OCI-LY7 (cell line): ENCODE measurements at regions not wholly inside any gene's neighbourhood (a gene's known extent, or its start where the extent isn't known, plus 50 kb on each side); places are given as distances from the start of the nearest gene placed in this dataset.

ENCODE experiments used
- BruUV-seq: library from RNA; stranded (reverse); fragments of 400-500 nt; replicated peaks from 2 replicates; lab custom pipeline; 2021; lab: Mats Ljungman, UMichigan
- CTCF ChIA-PET: fragments of 300-600 bp; sonication (Branson Sonifier 250); formaldehyde crosslinking; loops from one replicate; lab custom pipeline; 2022; ENCODE audit warnings: antibody characterized with exemption; ENCODE audit not compliant: unreplicated experiment; lab: Charles Lee
- POLR2A ChIA-PET: fragments of 300-600 bp; sonication (Branson Sonifier 250); formaldehyde crosslinking; loops from one replicate; lab custom pipeline; 2022; ENCODE audit warnings: antibody characterized with exemption; lab: Charles Lee
- DNase-seq: peaks from one replicate; pipeline ENCODE4 v3.0.0-alpha.2; 2015; ENCODE audit warnings: low spot score
- H2AFZ ChIP-seq: fragments of 200-600 bp; sonication (generic), shearing (Covaris generic); 2 replicates; pipeline ENCODE4 v1.6.1; 2014; ENCODE audit warnings: mild to moderate bottlenecking, antibody characterized with exemption, low read length, moderate library complexity
- H3K27ac ChIP-seq: fragments of 200-600 bp; sonication (generic); 2 replicates; pipeline ENCODE4 v1.5.1; 2014; ENCODE audit warnings: mixed run types, low read depth, mild to moderate bottlenecking, moderate library complexity, low read length, inconsistent platforms; ENCODE audit not compliant: poor library complexity, severe bottlenecking
- H3K36me3 ChIP-seq: fragments of 200-600 bp; sonication (generic); 2 replicates; pipeline ENCODE4 v1.6.1; 2014; ENCODE audit warnings: mild to moderate bottlenecking, antibody characterized with exemption, low read length, moderate library complexity, mixed read lengths; ENCODE audit not compliant: insufficient read depth
- H3K4me1 ChIP-seq: fragments of 200-600 bp; sonication (generic); 2 replicates; pipeline ENCODE4 v1.5.1; 2014; ENCODE audit warnings: mild to moderate bottlenecking, low read length; ENCODE audit not compliant: insufficient read depth, poor library complexity, severe bottlenecking
- H3K4me2 ChIP-seq: fragments of 200-600 bp; sonication (generic); 2 replicates; pipeline ENCODE4 v1.6.1; 2014; ENCODE audit warnings: mild to moderate bottlenecking, low read length
- H3K4me3 ChIP-seq: fragments of 200-600 bp; sonication (generic); 2 replicates; pipeline ENCODE4 v1.5.1; 2014; ENCODE audit warnings: mild to moderate bottlenecking, low read depth, low read length; ENCODE audit not compliant: poor library complexity, severe bottlenecking
- H3K79me2 ChIP-seq: fragments of 200-600 bp; sonication (generic); 2 replicates; pipeline ENCODE4 v1.6.1; 2016; ENCODE audit warnings: low read depth, mild to moderate bottlenecking, low read length, moderate library complexity, mixed read lengths; ENCODE audit not compliant: insufficient read depth
- H3K9me2 ChIP-seq: fragments of 200-600 bp; sonication (generic); 2 replicates; pipeline ENCODE4 v1.6.1; 2016; ENCODE audit warnings: mild to moderate bottlenecking, low read length, mixed read lengths; ENCODE audit not compliant: insufficient read depth
- H3K9me3 ChIP-seq: fragments of 200-600 bp; sonication (generic); 2 replicates; pipeline ENCODE4 v1.6.1; 2014; ENCODE audit warnings: mild to moderate bottlenecking, mixed run types, low read length, mixed read lengths
- H4K20me1 ChIP-seq: fragments of 200-600 bp; sonication (generic); 2 replicates; pipeline ENCODE4 v1.6.1; 2014; ENCODE audit warnings: mild to moderate bottlenecking, antibody characterized with exemption, low read length, moderate library complexity, mixed read lengths; ENCODE audit not compliant: insufficient read depth
- CTCF ChIP-seq: fragments of 200-600 bp; sonication (generic); conservative IDR thresholded peaks from 2 replicates; pipeline ENCODE4 v1.5.1; 2014; ENCODE audit warnings: mild to moderate bottlenecking, antibody characterized with exemption, low read length, moderate library complexity, mixed read lengths
- EZH2phosphoT487 ChIP-seq: fragments of 200-600 bp; sonication (generic); IDR thresholded peaks from 2 replicates; pipeline ENCODE4 v1.6.1; 2018; ENCODE audit warnings: low read depth, borderline replicate concordance, mild to moderate bottlenecking, mixed run types, antibody characterized with exemption, low read length, moderate library complexity, mixed read lengths
- intact Hi-C: fragments of 100-400 bp; cut with micrococcal nuclease; formaldehyde crosslinking; loops from one replicate; pipeline ENCODE4 v1.10.0; 2022; ENCODE audit not compliant: unreplicated experiment

- Histone ChIP-seq H3K27ac (no peak overlapping the region), H3K79me2 (no peaks in the 10 kb centered on the region), H3K4me1 (no peaks in the 10 kb centered on the region), H3K9me2 (no peaks in the 10 kb centered on the region), H3K4me3 (no peak overlapping the region), H3K4me2 (no peak overlapping the region), H2AFZ (no peak overlapping the region), H4K20me1 (no peaks in the 10 kb centered on the region), H3K9me3 (no peaks in the 10 kb centered on the region), H3K36me3 (no peaks in the 10 kb centered on the region)
- intact Hi-C loops, result no loop called here
- BruUV-seq, result no TSS peak
- ChIA-PET POLR2A (no interaction called here), CTCF (no interaction called here)
- no peak for DNase-seq
- TF ChIP-seq EZH2phosphoT487, result no peak
- TF ChIP-seq CTCF, result no peak
Observed at GRCh38 chr11:92284107-92284506, 59.5 kb downstream of the FAT3 start.

- intact Hi-C loops, result no loop called here
- H4K20me1 ChIP-seq, result no peaks in the 10 kb centered on the region
- no peak for TF ChIP-seq EZH2phosphoT487
- TF ChIP-seq CTCF, result no peak
- no peaks in the 10 kb centered on the region for H3K79me2 ChIP-seq
- H3K4me1 ChIP-seq, result no peaks in the 10 kb centered on the region
- no peak overlapping the region for H2AFZ ChIP-seq
- no TSS peak for BruUV-seq
- POLR2A ChIA-PET, result no interaction called here
- H3K36me3 ChIP-seq, result no peaks in the 10 kb centered on the region
- H3K9me2 ChIP-seq, result no peaks in the 10 kb centered on the region
- H3K9me3 ChIP-seq, result no peaks in the 10 kb centered on the region
- no peak for DNase-seq
- H3K4me2 ChIP-seq, result no peak overlapping the region
- H3K27ac ChIP-seq, result no peak overlapping the region
- H3K4me3 ChIP-seq, result no peak overlapping the region
- CTCF ChIA-PET, result no interaction called here
Observed at GRCh38 chr11:92284558-92284957, 59.9 kb downstream of the FAT3 start.

GRCh38 chr11:92285776-92286175 lies 61.2 kb downstream of the FAT3 start:
- H3K9me2 ChIP-seq, result no peaks in the 10 kb centered on the region
- H3K9me3 ChIP-seq, result no peaks in the 10 kb centered on the region
- no peak overlapping the region for H3K4me3 ChIP-seq
- TF ChIP-seq CTCF, result no peak
- no peak for TF ChIP-seq EZH2phosphoT487
- no peaks in the 10 kb centered on the region for H4K20me1 ChIP-seq
- ChIA-PET POLR2A (no interaction called here), CTCF (no interaction called here)
- no peaks in the 10 kb centered on the region for H3K36me3 ChIP-seq
- intact Hi-C loops, result no loop called here
- H3K79me2 ChIP-seq, result no peaks in the 10 kb centered on the region
- H3K27ac ChIP-seq, result no peak overlapping the region
- H3K4me2 ChIP-seq, result no peak overlapping the region
- no TSS peak for BruUV-seq
- no peaks in the 10 kb centered on the region for H3K4me1 ChIP-seq
- DNase-seq, result no peak
- no peak overlapping the region for H2AFZ ChIP-seq
